ENCODE measurements at regions not wholly inside any gene's neighbourhood (a gene's known extent, or its start where the extent isn't known, plus 50 kb on each side); places are given as distances from the start of the nearest gene placed in this dataset.

DNA sequence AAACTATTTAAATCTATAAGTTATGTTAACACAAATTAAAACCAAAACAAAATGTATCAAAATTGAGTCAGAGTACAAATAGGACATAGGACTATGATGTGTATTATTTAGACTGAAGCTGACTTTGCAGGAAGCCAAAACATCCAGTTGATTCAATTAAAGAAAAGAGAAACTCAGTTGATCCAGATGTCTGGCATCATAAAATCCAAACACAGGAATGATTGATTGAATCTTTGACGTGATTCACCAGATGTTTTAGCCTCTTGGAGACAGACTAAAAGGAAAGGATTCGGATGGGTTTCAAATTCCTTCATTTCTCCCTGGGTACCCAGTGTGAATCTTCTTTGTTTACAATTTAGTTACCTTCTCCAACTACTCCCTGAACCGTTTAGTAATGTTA, 272.9 kb downstream of the IRS1 start:
- DNase-seq (ENCODE audit: low spot score), result no peak

DNA sequence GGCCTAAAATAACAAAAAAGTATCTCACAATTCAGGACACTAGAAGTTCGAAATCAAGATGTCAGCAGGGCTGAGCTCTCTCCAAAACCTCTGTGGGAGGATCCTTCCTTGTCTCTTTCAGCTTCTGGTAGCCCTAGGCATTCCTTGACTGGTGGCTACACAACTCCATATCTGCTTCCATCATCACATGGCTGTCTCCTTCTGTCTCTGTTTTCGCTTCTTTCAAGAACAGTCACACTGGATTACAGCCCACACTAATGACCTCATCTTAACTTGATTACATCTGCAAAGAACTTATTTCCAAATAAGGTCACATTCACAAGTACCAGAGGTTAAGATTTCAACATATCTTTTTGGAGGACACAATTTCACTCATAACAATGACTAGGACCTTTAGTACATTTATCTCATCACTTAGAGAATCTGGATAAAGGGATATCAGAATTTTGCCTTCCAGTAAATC, 275.2 kb downstream of the IRS1 start:
- no peak for DNase-seq (ENCODE audit: low spot score)

DNA sequence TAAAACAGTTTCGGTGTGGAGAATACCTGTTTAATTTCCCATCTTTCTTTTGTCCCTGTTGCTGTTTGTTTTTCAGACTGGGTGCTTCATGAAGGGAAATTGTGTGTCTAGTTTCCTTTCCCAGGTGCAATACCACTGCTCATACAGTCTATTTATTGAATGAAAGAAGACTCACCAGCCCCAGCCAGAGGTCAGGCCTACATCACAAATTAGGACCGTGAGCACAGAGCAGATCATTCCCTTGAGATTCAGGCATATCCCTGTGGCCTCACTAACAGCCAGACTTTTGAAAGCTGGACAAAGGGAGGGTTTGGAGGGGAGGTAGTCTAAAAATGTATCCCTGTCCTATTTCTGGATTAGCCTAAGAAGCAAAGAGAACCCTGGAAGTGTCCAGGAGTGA, 278.9 kb downstream of the IRS1 start:
- DNase-seq (ENCODE audit: low spot score), result no peak

DNA sequence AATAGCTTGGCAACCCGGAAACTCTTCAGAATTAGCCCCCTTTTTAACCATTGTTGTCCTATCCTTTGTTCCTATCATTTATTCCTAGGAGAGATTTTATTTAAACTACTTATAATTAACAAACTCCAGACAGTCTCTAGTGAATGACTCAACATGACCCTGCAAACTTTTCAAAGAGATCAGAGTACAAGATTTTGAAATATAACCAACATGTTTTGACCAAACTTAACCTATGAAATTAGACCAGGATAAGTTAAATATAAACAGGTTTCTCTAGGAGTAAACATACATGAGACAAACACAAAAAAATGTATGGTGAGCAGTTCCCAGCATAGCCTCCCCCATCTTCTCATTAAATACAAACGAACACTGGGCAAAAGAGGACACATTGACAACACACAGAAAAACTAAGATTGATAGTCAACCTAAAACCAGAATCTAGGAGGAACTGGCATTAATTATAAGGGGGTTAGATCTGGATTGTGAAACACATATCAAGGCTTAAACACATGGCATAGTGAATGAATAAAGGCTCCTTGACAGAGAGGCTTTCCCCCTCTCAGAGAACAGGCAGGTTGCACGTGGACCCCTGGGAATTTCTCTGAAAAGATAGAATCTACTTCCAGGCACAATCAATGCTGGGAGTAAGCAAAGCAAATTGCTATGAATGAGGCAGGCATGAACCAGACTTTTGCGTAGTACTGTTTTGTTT, 284.1 kb downstream of the IRS1 start:
- no peak for DNase-seq (ENCODE audit: low spot score)

DNA sequence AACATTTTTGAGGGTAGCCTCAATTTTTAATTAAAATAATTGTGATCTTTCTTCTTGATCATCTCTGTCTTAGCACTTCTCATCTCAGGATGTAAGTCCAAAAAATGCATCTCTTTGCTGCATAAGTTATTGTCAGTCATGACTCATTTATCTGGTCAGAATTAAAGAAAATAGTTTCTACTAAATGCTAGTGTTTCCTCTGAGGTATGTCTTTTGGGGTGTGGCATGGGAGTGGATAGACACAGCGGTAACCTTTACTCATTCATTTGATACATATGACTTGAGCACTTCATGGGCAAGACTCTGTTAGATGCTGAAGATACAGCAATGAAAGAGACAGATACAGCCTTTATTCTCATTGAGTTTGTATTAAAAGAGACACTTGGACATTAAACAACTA, 284.7 kb downstream of the IRS1 start:
- DNase-seq (ENCODE audit: low spot score), result no peak

DNA sequence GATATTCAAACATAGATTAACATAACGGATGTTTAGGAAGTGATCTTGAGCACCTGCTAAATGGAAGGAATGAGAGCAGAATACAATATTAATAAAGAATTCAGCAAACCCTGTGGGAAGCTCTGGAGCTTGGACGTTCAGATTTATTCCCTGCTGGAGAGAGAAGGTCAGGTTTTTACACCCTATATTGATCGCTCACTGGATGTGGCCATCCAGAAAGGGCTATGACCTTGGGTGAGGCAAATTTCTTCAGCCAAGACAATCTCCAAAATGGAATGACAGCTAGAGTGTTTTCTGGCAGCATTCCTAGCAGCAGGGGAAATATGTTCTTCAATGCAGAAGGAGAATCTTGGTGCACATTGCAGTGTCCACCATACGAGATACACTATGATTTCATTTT, 288.3 kb downstream of the IRS1 start:
- no peak for DNase-seq (ENCODE audit: low spot score)

DNA sequence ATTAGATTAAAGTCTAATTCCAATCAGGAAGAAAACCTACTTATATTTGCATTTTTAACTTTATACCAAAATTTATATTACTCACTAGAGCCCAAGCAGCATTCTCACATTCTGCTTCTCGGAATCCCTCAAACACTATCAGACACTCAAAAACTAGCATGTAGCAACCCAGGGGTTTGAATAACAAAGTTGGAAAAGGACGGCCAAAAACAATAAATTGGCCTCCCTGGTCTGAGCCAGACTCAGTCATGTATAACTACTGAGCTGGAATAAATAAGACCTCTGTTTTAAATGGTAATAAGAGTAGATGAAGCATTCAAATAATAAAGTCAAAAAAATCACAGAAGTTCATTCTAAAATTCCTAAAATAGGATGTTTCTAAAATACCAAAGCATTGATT, 290.9 kb downstream of the IRS1 start:
- DNase-seq (ENCODE audit: low spot score), result no peak

DNA sequence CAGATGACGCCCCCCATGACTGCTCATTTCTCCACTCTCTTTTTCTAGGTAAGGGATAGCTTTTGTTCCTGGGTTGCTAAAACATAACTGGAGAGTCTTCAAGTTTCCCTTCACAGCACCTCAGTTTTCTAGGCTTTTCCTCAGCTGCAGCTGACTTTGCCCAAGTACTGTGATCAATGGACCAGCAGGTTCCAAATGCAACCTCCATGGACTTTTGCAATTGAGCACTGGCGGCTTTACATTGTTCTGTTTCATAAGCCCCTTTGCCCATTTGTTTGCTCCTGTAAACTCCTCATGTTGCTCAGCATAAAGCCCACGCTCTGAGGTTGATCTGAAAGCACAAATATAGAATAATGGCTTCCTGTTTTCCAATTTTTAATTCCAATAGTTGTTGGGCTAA, 291.6 kb downstream of the IRS1 start:
- DNase-seq (ENCODE audit: low spot score), result no peak

DNA sequence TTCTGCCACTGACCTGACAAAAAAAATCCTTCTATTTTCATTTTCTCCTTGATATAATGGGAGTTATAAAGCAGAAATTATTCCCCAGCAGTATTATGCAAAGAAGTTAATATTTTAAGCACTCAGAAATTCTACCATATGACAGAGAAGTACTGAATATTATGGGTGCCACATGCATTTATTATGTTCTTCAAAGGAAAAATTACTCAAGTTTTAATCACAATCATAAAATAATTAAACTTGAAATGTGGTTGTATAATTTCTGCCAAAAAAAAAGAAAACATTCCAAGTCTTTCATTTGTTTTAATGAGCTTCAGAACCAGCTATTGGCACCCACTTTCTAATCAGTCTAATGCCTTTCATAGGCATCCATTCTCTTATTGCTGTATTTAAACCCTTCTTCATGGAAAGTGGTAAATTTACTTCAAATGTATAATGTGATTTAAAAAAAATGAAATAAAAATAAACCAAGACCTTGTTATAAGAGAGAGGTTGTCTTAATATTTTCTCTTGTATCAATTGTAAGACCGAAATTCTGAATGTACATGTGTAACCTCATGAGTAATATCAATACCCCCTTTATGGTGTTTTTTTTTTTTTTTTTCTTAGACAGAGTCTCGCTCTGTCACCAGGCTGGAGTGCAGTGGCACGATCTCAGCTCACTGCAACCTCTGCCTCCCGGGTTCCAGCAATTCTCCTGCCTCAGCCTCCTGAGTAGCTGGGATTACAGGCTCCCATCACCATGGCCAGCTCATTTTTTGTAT, 302.3 kb downstream of the IRS1 start:
- DNase-seq (ENCODE audit: low spot score), result no peak

DNA sequence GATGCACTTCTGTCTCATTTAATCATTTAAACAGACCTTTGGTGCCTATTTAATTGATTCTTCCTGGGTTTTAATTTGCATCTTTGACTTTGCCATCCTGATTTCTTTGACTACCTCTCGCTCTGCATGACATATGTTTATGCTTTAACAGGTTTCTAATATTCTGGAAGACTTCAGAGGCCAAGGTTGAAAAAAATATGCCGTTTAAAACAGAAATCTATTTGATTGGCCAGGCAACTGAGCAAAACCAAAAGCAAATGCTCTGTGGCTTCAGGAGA, 303.4 kb downstream of the IRS1 start:
- no peak for DNase-seq (ENCODE audit: low spot score)

DNA sequence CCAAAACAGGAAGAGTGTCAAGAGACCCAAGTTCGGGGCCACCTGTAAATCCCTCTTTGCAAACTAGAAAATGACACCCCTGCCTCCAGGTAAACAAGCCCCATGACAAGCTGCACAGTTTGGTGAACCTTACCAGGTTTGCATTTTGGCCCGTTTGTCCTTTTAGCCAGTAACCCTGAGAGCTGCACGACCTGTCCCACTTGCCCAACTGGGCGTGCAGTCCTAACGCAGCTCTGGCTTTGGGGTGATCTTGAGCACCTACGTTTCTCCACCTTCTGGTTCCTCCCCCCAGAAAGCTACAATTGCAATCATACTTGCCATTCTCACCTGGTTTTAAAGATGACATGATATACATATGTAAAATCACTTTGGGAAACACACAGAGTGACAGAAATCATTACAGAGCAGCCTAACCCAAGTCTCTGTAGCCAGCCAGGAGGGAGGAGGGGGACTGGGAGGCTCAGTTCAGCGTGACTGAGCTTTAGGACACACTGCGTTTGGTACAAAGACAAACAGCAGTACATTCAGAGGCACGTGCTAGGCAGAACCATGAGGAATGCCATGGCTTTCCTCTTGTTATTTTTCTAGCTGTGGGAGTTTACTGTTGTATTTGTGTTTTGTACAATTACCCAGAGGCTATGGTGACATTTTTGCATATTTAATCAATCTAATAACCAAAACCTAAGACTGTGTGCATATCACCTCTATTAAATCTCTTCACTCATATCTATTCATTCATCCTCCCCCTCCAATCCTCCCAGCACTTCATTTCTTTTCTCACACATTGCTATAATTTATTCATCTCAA, 304.0 kb downstream of the IRS1 start:
- peak; percentile 56 for DNase-seq (ENCODE audit: low spot score)

DNA sequence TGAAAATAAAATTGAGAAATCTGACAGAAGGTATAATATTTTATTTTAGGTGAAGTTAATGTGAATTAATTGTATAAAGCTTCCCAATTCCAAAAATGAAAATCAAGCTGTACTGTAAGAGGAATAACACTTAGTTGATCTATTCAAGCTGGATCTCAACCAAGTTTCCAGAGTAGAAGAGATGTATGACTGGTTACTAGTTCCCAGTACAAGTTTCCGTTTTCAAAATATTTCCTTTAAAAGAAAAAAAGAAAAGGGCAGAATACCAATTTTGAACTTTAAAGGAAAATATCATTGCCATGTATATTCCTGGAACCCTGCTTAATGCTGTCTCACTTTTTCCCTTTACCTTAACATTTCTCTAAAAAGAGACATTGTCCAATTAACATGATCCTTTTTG, 308.5 kb downstream of the IRS1 start:
- no peak for DNase-seq (ENCODE audit: low spot score)

DNA sequence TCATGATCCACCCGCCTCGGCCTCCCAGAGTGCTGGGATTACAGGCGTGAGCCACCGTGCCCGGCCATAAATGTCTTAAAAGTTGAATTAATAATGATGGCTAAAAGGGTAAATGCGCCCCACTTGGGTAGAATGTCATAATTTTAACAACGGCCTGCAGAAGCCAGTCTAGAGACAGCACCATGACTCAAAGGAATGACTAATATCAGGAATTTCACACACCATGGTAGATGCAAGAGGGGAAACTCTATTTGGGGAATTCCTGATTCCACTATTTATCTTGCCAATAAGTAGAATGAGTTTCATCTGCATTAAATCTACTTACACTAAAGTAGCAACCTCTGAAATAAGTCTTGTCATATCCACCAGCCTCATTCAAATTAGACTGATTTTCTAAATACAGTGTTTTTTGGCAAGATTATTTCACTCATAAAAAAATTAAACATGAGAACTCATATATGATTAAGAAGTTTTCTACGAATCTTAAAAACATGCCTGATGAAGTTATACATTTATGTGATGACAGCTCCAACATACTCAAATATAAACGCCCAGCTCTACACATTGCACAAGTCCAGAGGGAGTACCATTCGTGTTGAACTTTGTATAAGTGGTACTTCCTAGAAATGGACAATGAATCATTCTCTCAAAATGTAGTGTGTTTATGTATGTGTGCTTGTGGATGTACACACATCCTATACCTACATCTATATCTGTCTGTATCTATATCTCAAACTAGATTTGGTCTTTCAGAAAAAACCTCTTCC, 309.7 kb downstream of the IRS1 start:
- DNase-seq (ENCODE audit: low spot score), result no peak

DNA sequence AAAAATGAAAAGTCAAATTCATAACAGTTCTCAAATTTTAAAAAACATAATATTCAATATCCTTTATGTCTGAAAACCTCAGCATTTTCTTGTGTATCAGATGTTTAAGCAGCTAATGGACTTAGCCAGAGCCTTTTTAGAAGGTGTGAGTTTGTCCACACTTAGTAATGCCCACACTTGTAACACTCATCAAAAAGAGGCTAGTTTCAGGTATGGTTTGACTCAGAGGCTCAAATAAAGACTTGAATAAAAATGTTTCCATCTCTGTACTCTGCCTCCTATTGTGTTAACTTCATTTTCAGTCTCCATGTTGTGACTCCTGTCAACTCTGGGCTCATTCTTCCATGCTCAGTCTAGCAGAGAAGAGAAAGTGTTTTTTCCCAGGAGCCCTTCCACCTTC, 311.6 kb downstream of the IRS1 start:
- DNase-seq (ENCODE audit: low spot score), result no peak

DNA sequence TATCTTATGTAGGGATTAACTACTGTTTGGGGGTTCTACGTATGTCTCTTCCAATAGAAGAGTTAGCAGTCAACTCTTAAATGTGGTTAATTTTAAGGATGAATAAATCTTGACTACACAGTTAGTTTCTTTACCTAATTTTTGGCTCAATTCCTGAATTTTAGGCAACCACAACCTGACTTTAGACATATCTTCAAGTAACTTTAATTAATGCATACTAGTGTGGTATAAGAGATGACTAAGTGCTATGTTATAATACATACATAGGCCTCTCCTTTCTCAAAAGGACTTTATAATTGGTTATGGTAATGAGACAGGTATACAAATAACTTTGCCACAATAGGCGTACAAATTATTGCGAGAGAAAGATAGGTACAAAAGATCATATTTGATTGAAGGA, 312.0 kb downstream of the IRS1 start:
- no peak for DNase-seq (ENCODE audit: low spot score)

DNA sequence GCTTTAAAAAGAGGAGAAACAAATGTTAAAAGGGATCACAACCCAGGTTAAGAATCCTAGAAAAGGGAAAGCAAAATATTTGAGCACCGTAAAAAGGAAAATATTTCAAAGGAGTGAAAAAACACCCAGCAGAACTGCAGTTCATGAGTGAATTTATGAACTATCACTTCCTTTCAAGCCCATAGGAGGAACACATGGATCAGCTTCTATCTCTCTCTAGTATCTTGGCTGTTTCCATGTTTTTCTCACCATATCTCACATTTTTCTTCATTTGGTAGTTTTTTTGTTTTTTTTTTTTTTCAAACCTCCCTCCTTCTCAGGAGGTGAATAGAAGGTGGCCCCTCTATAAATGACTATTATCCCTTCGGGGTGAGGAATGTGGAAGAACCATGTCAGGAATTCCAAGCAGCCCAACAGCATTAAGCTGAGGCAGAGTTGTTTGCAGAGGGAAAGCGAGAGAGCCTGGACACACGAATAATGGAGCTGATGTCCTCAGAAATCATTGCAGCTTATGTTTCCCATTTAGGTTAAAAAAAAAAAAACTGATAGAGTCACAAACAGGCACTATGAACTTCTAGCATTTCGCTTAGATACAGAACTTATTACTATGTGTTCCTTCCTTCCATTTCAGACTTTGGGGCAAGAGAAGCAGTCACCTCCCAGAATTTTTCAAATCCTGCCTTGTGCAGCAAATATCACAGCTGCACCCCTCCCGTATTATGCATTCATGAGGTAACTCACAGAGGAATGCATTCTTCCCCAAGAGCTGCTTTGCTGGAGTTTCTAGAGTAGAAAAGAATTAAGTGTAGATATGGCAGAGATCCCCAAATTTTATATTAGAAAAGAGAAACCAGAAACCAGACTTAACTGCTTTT, 315.6 kb downstream of the IRS1 start:
- no peak for DNase-seq (ENCODE audit: low spot score)

DNA sequence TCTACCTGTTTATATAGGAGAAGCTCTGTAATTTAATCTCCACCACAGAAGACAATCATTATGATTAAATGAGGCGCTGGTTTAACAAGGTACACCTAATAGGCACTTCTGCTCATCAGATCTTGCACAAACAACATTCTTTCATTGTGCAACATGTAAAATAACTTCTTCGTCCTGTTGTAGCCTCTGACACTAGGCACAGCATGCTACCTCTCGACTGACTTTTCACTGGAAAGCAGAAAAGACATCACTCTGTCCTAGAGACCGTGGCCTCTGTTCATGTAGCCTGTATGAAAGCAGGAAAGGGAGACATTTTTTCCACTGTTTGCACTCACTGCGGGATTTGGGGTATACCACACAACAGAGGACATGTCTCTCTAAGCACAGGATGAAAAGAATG, 316.5 kb downstream of the IRS1 start:
- no peak for DNase-seq (ENCODE audit: low spot score)

DNA sequence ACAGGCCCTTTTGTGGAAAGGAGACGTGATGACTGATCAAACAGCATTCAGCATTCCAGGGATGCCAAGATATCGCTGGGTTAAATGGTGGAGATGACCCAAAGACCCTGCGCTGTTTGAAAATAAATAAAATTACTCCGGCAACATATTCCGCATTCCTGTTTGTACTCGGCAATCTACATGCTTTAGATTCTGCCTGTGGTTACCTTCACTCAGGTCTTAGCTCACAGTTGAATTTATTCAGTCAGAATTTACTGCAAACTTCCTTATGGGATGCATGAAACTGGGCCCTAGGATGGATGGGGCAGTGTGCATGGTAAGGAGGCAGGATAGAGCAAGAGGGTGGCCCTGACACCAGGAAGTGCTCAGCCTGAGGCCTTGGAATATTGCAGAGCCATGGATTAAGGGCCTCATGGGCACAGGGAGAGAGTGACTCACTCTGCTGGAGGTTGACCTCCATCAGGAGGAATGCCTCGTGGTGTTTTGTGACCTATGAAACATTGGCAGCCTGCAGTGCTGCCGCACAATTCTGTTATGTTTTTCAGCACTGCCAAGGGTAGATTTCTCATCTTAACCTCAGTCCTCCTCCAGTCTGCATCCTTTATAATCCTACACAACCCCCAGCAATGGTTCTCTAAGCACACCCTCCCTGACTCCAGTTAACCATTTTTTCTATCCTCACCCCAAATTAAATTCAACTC, 321.4 kb downstream of the IRS1 start:
- no peak for DNase-seq (ENCODE audit: low spot score)

DNA sequence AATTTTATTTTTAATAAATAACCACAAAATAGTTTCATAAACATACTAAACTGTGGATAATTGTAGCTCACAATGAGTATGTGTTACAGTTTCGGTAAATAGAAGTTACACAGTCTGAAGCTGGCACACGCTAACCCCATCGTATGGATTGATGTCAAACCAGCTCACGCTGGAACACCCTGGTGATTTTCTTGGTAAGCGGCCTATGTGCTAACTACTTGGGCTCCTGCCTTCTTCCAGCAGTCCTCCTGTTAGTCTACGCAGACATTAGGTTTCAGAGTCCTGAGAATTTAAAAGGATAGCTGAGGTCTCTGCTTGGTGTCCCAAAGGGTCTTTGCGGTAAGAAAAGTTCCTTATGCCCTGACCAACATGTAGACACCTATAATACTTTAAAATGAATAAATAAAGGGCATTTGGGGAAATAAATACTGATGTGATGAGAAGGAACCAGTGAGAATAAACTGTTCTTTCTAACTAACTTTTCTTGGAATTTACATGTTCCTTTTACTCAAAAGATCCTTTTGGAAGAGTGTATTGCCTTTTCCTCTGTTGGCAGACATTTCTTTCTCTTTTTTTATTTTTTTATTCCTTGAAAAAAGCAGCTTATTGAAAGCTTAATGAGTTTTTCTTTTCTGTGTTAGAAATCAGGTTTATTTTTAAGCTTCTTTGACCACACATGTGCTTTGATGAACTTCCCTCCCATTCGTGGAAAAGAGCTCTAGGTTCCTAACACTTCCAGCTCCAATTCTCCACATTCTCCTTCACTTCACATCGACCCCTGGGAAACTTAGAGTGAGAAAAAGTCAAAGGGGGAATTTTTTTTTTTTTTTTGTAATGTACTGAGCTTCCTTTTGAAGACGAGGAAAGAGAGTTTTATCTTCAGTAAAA, 322.2 kb downstream of the IRS1 start:
- DNase-seq (ENCODE audit: low spot score), result no peak

DNA sequence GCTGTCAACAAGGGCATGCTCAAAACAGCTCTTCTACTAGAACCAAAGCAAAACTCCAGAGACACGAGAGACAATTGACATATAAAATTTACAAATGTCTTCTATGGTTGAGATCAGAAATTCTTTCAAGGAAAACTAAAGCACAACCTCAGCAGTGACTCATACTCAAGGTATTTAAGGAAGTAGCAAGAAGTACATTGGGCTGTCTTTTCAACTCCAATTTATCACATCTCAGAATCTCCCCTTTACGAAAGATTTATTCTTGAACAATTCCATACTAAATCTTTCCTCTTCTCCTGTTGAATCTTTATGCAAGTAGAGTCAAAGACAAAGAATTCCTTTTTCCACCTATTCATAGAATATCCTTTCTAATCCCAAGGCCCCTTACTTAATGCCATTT, 324.0 kb downstream of the IRS1 start:
- DNase-seq (ENCODE audit: low spot score), result no peak

All from ecto neural progenitor cell (in vitro differentiated cells).